ENCODE measurements at regions not wholly inside any gene's neighbourhood (a gene's known extent, or its start where the extent isn't known, plus 50 kb on each side); places are given as distances from the start of the nearest gene placed in this dataset.

GRCh38 chr7:115409682-115410433 is 488.0 kb downstream of the MDFIC start:
- H3K9me3 ChIP-seq (ENCODE audit: control insufficient read depth, insufficient read depth, low read depth, low read length), result no peaks in the 10 kb centered on the region
- no peak overlapping the region for H3K4me3 ChIP-seq (ENCODE audit: low read depth, low read length)
- no peak overlapping the region for H3K27ac ChIP-seq (ENCODE audit: low read depth, low read length)
- no peaks in the 10 kb centered on the region for H3K27me3 ChIP-seq (ENCODE audit: control insufficient read depth, insufficient read depth, low read length)
- no peak overlapping the region for H3K9ac ChIP-seq (ENCODE audit: low read length)
- no peaks in the 10 kb centered on the region for H3K4me1 ChIP-seq (ENCODE audit: control insufficient read depth, insufficient read depth, low read length)
- H3K36me3 ChIP-seq (ENCODE audit: control insufficient read depth, insufficient read depth, low read length), result no peaks in the 10 kb centered on the region

GRCh38 chr7:115406219-115406618 is 484.3 kb downstream of the MDFIC start:
- Histone ChIP-seq H3K4me3 (ENCODE audit: low read depth, low read length) (no peak overlapping the region), H3K9me3 (ENCODE audit: control insufficient read depth, insufficient read depth, low read depth, low read length) (no peaks in the 10 kb centered on the region), H3K27ac (ENCODE audit: low read depth, low read length) (no peak overlapping the region), H3K4me1 (ENCODE audit: control insufficient read depth, insufficient read depth, low read length) (no peaks in the 10 kb centered on the region), H3K36me3 (ENCODE audit: control insufficient read depth, insufficient read depth, low read length) (no peaks in the 10 kb centered on the region), H3K27me3 (ENCODE audit: control insufficient read depth, insufficient read depth, low read length) (no peaks in the 10 kb centered on the region), H3K9ac (ENCODE audit: low read length) (no peak overlapping the region)

GRCh38 chr7:115387137-115387536 is 465.2 kb downstream of the MDFIC start:
- Histone ChIP-seq H3K9ac (ENCODE audit: low read length) (no peak overlapping the region), H3K4me3 (ENCODE audit: low read depth, low read length) (no peak overlapping the region), H3K27ac (ENCODE audit: low read depth, low read length) (no peak overlapping the region), H3K4me1 (ENCODE audit: control insufficient read depth, insufficient read depth, low read length) (no peaks in the 10 kb centered on the region), H3K9me3 (ENCODE audit: control insufficient read depth, insufficient read depth, low read depth, low read length) (no peaks in the 10 kb centered on the region), H3K27me3 (ENCODE audit: control insufficient read depth, insufficient read depth, low read length) (no peaks in the 10 kb centered on the region), H3K36me3 (ENCODE audit: control insufficient read depth, insufficient read depth, low read length) (no peaks in the 10 kb centered on the region)

- no peak overlapping the region for H3K9ac ChIP-seq (ENCODE audit: low read length)
- H3K27me3 ChIP-seq (ENCODE audit: control insufficient read depth, insufficient read depth, low read length), result no peaks in the 10 kb centered on the region
- no peaks in the 10 kb centered on the region for H3K4me1 ChIP-seq (ENCODE audit: control insufficient read depth, insufficient read depth, low read length)
These were observed 457.4 kb downstream of the MDFIC start for GRCh38 chr7:115379321-115379720.

GRCh38 chr7:115368998-115369397 is 447.1 kb downstream of the MDFIC start:
- Histone ChIP-seq H3K4me1 (ENCODE audit: control insufficient read depth, insufficient read depth, low read length) (no peaks in the 10 kb centered on the region), H3K27ac (ENCODE audit: low read depth, low read length) (no peak overlapping the region), H3K9me3 (ENCODE audit: control insufficient read depth, insufficient read depth, low read depth, low read length) (no peaks in the 10 kb centered on the region), H3K36me3 (ENCODE audit: control insufficient read depth, insufficient read depth, low read length) (no peaks in the 10 kb centered on the region), H3K27me3 (ENCODE audit: control insufficient read depth, insufficient read depth, low read length) (no peaks in the 10 kb centered on the region), H3K4me3 (ENCODE audit: low read depth, low read length) (no peak overlapping the region), H3K9ac (ENCODE audit: low read length) (no peak overlapping the region)

More at GRCh38 chr7:115379321-115379720, 457.4 kb downstream of the MDFIC start:
- no peak overlapping the region for H3K27ac ChIP-seq (ENCODE audit: low read depth, low read length)
- no peaks in the 10 kb centered on the region for H3K9me3 ChIP-seq (ENCODE audit: control insufficient read depth, insufficient read depth, low read depth, low read length)
- H3K4me3 ChIP-seq (ENCODE audit: low read depth, low read length), result no peak overlapping the region
- no peaks in the 10 kb centered on the region for H3K36me3 ChIP-seq (ENCODE audit: control insufficient read depth, insufficient read depth, low read length)

- H3K4me3 ChIP-seq (ENCODE audit: low read depth, low read length), result no peak overlapping the region
- H3K9me3 ChIP-seq (ENCODE audit: control insufficient read depth, insufficient read depth, low read depth, low read length), result no peaks in the 10 kb centered on the region
- no peak overlapping the region for H3K27ac ChIP-seq (ENCODE audit: low read depth, low read length)
- no peaks in the 10 kb centered on the region for H3K36me3 ChIP-seq (ENCODE audit: control insufficient read depth, insufficient read depth, low read length)
- H3K27me3 ChIP-seq (ENCODE audit: control insufficient read depth, insufficient read depth, low read length), result no peaks in the 10 kb centered on the region
- H3K4me1 ChIP-seq (ENCODE audit: control insufficient read depth, insufficient read depth, low read length), result no peaks in the 10 kb centered on the region
- no peak overlapping the region for H3K9ac ChIP-seq (ENCODE audit: low read length)
These were observed 442.0 kb downstream of the MDFIC start for GRCh38 chr7:115363916-115364315.

GRCh38 chr7:115359955-115360354 is 438.1 kb downstream of the MDFIC start:
- Histone ChIP-seq H3K9me3 (ENCODE audit: control insufficient read depth, insufficient read depth, low read depth, low read length) (no peaks in the 10 kb centered on the region), H3K36me3 (ENCODE audit: control insufficient read depth, insufficient read depth, low read length) (no peaks in the 10 kb centered on the region), H3K27me3 (ENCODE audit: control insufficient read depth, insufficient read depth, low read length) (no peaks in the 10 kb centered on the region), H3K4me3 (ENCODE audit: low read depth, low read length) (no peak overlapping the region), H3K4me1 (ENCODE audit: control insufficient read depth, insufficient read depth, low read length) (no peaks in the 10 kb centered on the region), H3K9ac (ENCODE audit: low read length) (no peak overlapping the region), H3K27ac (ENCODE audit: low read depth, low read length) (no peak overlapping the region)

DNA sequence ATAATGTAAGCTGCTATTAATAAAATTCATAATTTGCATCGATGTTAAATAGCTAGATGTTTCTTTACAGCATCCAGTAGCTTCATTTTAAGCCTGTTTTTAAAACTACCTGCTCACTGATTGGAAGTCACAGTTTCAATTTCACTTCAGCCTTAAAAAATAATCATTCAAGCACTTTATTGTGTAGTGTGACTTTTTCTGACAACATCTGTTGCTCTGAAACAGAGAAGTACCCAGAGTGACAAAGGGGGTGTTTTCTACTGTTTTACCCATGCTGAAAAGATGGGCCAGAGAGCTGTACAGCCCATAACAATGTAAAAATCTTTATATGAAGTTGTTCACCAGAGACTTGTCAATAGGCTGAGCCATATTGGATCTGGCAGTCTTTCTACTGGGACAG is 437.2 kb downstream of the MDFIC start:
- Histone ChIP-seq H3K36me3 (ENCODE audit: control insufficient read depth, insufficient read depth, low read length) (no peaks in the 10 kb centered on the region), H3K9ac (ENCODE audit: low read length) (no peak overlapping the region), H3K4me1 (ENCODE audit: control insufficient read depth, insufficient read depth, low read length) (no peaks in the 10 kb centered on the region), H3K27ac (ENCODE audit: low read depth, low read length) (no peak overlapping the region), H3K9me3 (ENCODE audit: control insufficient read depth, insufficient read depth, low read depth, low read length) (no peaks in the 10 kb centered on the region), H3K4me3 (ENCODE audit: low read depth, low read length) (no peak overlapping the region), H3K27me3 (ENCODE audit: control insufficient read depth, insufficient read depth, low read length) (no peaks in the 10 kb centered on the region)

DNA sequence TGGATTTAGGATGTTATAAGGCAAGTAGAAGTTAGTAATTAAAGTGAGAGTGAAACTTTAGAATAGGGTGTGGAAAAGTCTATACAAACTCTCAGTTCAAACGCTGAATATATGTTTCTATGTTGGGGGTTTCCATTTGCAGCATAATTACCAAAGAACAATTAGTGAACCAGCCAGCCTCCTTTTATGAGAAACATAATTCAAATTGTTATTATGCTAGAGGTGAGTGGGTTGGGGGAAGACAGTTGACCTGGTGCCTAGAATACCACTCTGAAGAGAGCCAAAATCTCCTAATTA is 435.8 kb downstream of the MDFIC start:
- no peaks in the 10 kb centered on the region for H3K9me3 ChIP-seq (ENCODE audit: control insufficient read depth, insufficient read depth, low read depth, low read length)

GRCh38 chr7:115356999-115357702 is 435.3 kb downstream of the MDFIC start:
- no peaks in the 10 kb centered on the region for H3K4me1 ChIP-seq (ENCODE audit: control insufficient read depth, insufficient read depth, low read length)
- H3K9ac ChIP-seq (ENCODE audit: low read length), result no peak overlapping the region
- no peaks in the 10 kb centered on the region for H3K9me3 ChIP-seq (ENCODE audit: control insufficient read depth, insufficient read depth, low read depth, low read length)
- H3K27ac ChIP-seq (ENCODE audit: low read depth, low read length), result no peak overlapping the region
- H3K36me3 ChIP-seq (ENCODE audit: control insufficient read depth, insufficient read depth, low read length), result no peaks in the 10 kb centered on the region
- no peaks in the 10 kb centered on the region for H3K27me3 ChIP-seq (ENCODE audit: control insufficient read depth, insufficient read depth, low read length)
- no peak overlapping the region for H3K4me3 ChIP-seq (ENCODE audit: low read depth, low read length)

More for the DNA sequence above, 435.8 kb downstream of the MDFIC start:
- no peak overlapping the region for H3K4me3 ChIP-seq (ENCODE audit: low read depth, low read length)
- no peaks in the 10 kb centered on the region for H3K36me3 ChIP-seq (ENCODE audit: control insufficient read depth, insufficient read depth, low read length)
- H3K4me1 ChIP-seq (ENCODE audit: control insufficient read depth, insufficient read depth, low read length), result no peaks in the 10 kb centered on the region
- no peak overlapping the region for H3K27ac ChIP-seq (ENCODE audit: low read depth, low read length)
- H3K9ac ChIP-seq (ENCODE audit: low read length), result no peak overlapping the region
- no peaks in the 10 kb centered on the region for H3K27me3 ChIP-seq (ENCODE audit: control insufficient read depth, insufficient read depth, low read length)

DNA sequence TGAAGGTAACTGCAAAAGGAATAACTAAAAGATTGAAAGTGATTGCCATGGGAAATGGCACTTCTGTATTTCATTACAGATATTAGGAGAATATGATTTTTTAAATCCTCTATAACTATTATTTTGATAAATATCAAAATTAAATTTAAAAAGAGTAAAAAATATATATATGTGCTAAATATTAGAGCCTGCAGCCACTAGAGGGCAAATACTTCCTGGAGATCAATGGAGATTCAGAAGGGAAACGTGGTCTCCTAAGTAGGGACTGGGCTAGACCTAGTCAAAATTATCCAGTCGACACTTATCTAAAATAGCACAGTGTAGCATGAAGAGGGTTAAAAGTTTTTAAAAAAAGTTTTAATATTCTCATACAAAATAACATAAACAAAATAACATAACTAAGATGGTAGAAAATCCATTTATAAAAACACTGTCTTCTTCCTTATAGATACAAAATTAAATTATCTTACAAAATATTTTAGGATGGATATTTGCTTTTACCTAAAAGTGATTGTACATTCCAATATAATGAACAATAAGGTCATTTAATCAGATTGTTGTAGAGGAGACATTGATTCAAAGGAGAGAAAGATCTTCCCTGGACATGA is 434.3 kb downstream of the MDFIC start:
- Histone ChIP-seq H3K4me3 (ENCODE audit: low read depth, low read length) (no peak overlapping the region), H3K27me3 (ENCODE audit: control insufficient read depth, insufficient read depth, low read length) (no peaks in the 10 kb centered on the region), H3K4me1 (ENCODE audit: control insufficient read depth, insufficient read depth, low read length) (no peaks in the 10 kb centered on the region), H3K27ac (ENCODE audit: low read depth, low read length) (no peak overlapping the region), H3K9me3 (ENCODE audit: control insufficient read depth, insufficient read depth, low read depth, low read length) (no peaks in the 10 kb centered on the region), H3K9ac (ENCODE audit: low read length) (no peak overlapping the region), H3K36me3 (ENCODE audit: control insufficient read depth, insufficient read depth, low read length) (no peaks in the 10 kb centered on the region)

All from HUES6 (cell line).